Nephron progenitor cell (in vitro differentiated cells): ENCODE measurements at regions not wholly inside any gene's neighbourhood (a gene's known extent, or its start where the extent isn't known, plus 50 kb on each side); places are given as distances from the start of the nearest gene placed in this dataset.

Experiments
- DNase-seq: peaks from one replicate; pipeline ENCODE4 v3.0.0; 2021
- H3K27ac Mint-ChIP-seq: 2 replicates; pipeline ENCODE4 v1.8.0; 2021; ENCODE audit warnings: mild to moderate bottlenecking, moderate library complexity, mixed read lengths
- H3K27me3 Mint-ChIP-seq: 2 replicates; pipeline ENCODE4 v1.8.0; 2021; ENCODE audit warnings: mild to moderate bottlenecking, low read depth, mixed read lengths; ENCODE audit not compliant: poor library complexity
- H3K36me3 Mint-ChIP-seq: 2 replicates; pipeline ENCODE4 v1.8.0; 2021; ENCODE audit warnings: low read depth, mixed read lengths
- H3K4me1 Mint-ChIP-seq: 2 replicates; pipeline ENCODE4 v1.8.0; 2021; ENCODE audit warnings: mixed read lengths
- H3K4me3 Mint-ChIP-seq: 2 replicates; pipeline ENCODE4 v1.8.0; 2021; ENCODE audit warnings: mild to moderate bottlenecking, moderate library complexity, mixed read lengths
- H3K9me3 Mint-ChIP-seq: 2 replicates; pipeline ENCODE4 v1.8.0; 2021; ENCODE audit warnings: mild to moderate bottlenecking, moderate library complexity, mixed read lengths
- CTCF ChIP-seq: fragments of 200-600 bp; sonication (generic); IDR thresholded peaks from 2 replicates; pipeline ENCODE4 v1.5.0; 2021; ENCODE audit warnings: antibody characterized with exemption

- Mint-ChIP-seq H3K4me3 (no peak overlapping the region), H3K9me3 (no peaks in the 10 kb centered on the region), H3K27me3 (no peaks in the 10 kb centered on the region), H3K27ac (no peak overlapping the region), H3K4me1 (no peaks in the 10 kb centered on the region), H3K36me3 (no peaks in the 10 kb centered on the region)
- no peak for DNase-seq
- TF ChIP-seq CTCF = no peak
These were observed 725.0 kb upstream of the FLRT2 start for GRCh38 chr14:84804895-84805294.

DNA sequence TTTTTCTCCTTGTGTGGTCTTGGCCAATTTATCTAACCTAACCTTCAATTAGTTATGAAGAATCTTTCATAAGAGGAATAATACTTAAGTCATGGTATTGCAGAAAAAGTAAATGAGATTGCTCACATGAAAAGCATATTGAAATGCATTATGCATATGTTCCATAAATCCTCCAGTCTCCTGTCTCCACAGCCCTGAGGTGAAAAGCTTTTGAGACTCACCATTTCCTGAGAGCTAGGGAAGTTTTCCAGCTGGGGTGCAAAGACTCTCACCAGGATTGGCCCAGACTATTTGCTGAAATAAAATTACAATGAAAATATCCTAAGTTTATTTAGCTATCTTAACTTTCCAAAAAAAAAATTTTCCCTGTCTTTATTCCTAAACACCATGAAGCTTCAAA is 723.8 kb upstream of the FLRT2 start:
- H3K4me3 Mint-ChIP-seq = no peak overlapping the region
- H3K27me3 Mint-ChIP-seq = no peaks in the 10 kb centered on the region
- H3K9me3 Mint-ChIP-seq = no peaks in the 10 kb centered on the region
- no peak overlapping the region for H3K27ac Mint-ChIP-seq
- H3K4me1 Mint-ChIP-seq = no peaks in the 10 kb centered on the region
- no peaks in the 10 kb centered on the region for H3K36me3 Mint-ChIP-seq
- DNase-seq = no peak
- no peak for TF ChIP-seq CTCF

- Mint-ChIP-seq H3K36me3 (no peaks in the 10 kb centered on the region), H3K27ac (no peak overlapping the region), H3K27me3 (no peaks in the 10 kb centered on the region), H3K4me3 (no peak overlapping the region), H3K4me1 (no peaks in the 10 kb centered on the region), H3K9me3 (no peaks in the 10 kb centered on the region)
- no peak for TF ChIP-seq CTCF
- no peak for DNase-seq
These were observed 723.3 kb upstream of the FLRT2 start for GRCh38 chr14:84806622-84807021.

DNA sequence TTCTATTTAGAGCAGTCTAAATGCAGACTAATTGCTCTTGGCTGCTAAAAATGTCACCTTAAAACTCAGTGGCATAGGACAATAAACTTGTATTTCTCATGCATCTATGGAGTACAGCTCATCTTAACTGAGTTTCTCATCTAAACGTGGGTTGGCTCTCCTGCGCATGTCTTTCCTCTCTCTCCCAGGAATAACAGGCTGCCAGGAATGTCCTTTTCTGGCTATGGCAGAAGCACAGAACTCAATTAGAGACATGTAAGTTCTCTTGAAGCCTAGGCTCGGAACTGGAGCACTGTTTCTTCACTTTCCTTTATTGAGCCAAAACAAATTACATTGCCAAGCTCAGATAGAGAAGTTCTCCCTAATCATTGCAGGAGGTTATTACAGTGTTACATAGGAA is 722.3 kb upstream of the FLRT2 start:
- DNase-seq = no peak
- Mint-ChIP-seq H3K4me3 (no peak overlapping the region), H3K27ac (no peak overlapping the region), H3K27me3 (no peaks in the 10 kb centered on the region), H3K4me1 (no peaks in the 10 kb centered on the region), H3K9me3 (no peaks in the 10 kb centered on the region), H3K36me3 (no peaks in the 10 kb centered on the region)
- TF ChIP-seq CTCF = no peak

GRCh38 chr14:84809158-84809557 is 720.8 kb upstream of the FLRT2 start:
- Mint-ChIP-seq H3K36me3 (no peaks in the 10 kb centered on the region), H3K4me3 (no peak overlapping the region), H3K27ac (no peak overlapping the region), H3K9me3 (no peaks in the 10 kb centered on the region), H3K4me1 (no peaks in the 10 kb centered on the region), H3K27me3 (no peaks in the 10 kb centered on the region)
- no peak for TF ChIP-seq CTCF
- DNase-seq = no peak

- Mint-ChIP-seq H3K9me3 (no peaks in the 10 kb centered on the region), H3K4me3 (no peak overlapping the region), H3K4me1 (no peaks in the 10 kb centered on the region), H3K36me3 (no peaks in the 10 kb centered on the region), H3K27ac (no peak overlapping the region), H3K27me3 (no peaks in the 10 kb centered on the region)
- no peak for TF ChIP-seq CTCF
- DNase-seq = no peak
These were observed 715.6 kb upstream of the FLRT2 start for GRCh38 chr14:84814391-84814790.
